NCI-H82 treated with DMSO at 0.1 percent for 48 hours (cell line): ENCODE measurements at regions not wholly inside any gene's neighbourhood (a gene's known extent, or its start where the extent isn't known, plus 50 kb on each side); places are given as distances from the start of the nearest gene placed in this dataset.
"Not testable (repeated sequence)": the region's sequence is repeated elsewhere in the genome, so short reads cannot be mapped to it uniquely, and the experiment has no call there.

Experiments used
- DNase-seq: peaks from one replicate; lab custom pipeline; 2025; ENCODE audit not compliant: unreplicated experiment; lab: John Stamatoyannopoulos, UW

DNA sequence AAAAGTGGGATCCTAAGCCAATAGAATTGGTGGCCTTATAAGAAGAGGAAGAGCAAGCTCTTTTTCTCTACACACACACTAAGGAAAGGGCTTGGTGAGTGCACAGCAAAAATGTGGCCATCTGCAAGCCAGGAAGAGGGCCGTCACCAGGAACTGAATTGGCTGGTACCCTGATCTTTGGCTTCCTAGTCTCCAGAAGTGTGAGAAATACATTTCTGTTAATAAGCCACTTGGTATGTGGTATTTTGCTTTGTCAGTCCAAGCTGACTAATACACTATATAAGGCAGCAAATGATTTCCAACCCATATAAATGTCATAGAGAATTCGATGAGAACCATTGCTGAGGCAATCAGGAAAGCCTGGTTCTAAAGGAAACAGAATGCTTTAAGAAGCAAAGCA is 816.3 kb upstream of the SEMA6D start:
- DNase-seq = no peak

- DNase-seq = no peak
Observed at GRCh38 chr15:46917721-46918252, 799.5 kb upstream of the SEMA6D start.

GRCh38 chr15:46918462-46919140 is 798.7 kb upstream of the SEMA6D start:
- DNase-seq = no peak

DNA sequence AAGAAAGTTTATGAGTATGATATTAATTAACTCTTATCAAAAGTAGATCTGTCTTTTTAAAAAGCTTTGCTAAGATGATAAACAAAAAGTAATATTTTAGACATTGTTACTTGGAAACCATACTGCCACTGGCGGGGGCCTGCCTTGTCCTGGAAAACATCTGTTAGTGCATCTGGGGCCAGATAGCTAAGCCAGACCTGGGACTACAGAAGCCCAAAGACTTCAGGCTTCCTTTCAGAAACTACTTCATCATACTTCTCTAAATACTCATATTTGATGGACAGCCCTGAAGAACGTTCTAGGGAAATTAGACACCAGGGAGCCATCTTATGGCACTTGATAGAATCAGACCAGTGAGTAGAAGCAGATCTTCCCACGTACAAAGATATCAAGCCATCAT is 795.4 kb upstream of the SEMA6D start:
- no peak for DNase-seq

GRCh38 chr15:46930426-46930825 is 786.9 kb upstream of the SEMA6D start:
- no peak for DNase-seq

GRCh38 chr15:46933332-46933731 is 784.0 kb upstream of the SEMA6D start:
- no peak for DNase-seq

- no peak for DNase-seq
Observed at GRCh38 chr15:46934851-46935250, 782.5 kb upstream of the SEMA6D start.

DNA sequence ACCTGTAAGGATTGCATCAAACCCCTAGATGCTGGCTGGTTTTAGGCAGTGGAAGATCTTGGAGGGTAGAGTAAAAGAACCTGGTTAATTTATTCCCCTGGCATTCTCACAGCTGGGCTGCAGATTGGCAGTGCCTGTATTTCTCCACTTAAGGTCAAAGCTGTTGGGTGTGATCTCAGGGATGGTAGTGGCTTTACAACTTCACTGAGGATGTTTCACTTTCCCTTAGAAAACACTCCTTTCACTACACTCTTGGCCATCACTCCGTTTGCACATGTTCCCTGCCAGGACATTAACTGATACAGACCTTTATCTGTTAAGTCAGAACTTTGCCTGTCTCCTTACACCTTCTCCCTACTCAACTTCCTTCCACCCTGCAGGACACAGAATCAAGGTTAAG is 779.1 kb upstream of the SEMA6D start:
- no peak for DNase-seq

- peak; percentile 29 for DNase-seq
Observed at GRCh38 chr15:46941241-46941640, 776.1 kb upstream of the SEMA6D start.

DNA sequence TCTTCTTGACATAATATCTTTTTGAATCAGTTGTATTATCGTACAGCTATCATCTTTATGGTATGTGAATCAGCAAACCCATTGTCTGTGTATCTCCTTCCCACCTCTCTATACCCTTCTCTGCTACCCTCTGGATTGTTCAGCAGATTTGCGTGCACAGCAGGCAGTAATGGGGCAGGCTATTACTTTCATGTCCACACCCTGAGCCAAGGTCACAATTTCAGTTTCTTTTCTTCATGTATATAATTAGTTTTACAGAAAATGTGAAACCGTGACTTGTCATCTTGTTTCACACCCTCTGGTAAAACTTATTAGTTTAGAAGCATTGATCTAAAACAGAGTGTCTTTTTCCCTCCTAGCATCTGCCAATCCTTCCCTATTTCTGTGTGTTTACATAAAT is 770.4 kb upstream of the SEMA6D start:
- no peak for DNase-seq

DNA sequence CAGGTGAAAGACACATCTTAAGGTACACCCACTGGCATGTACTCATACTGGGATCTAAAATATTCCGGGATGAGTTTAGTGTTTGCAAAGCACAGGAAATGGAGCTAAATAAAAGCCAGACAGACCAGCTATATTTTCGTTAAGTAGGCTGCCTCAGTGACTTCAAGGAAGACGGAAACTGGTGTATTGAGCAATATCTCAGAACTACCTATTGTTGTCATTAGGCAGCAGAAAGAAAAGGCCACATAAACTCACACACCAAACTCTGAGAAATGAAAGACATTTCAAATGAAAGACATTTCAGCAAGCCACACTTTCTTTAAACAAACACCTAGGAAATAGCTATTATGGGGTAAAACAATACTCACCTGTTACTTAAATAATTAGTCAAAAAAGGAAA is 761.7 kb upstream of the SEMA6D start:
- no peak for DNase-seq

DNA sequence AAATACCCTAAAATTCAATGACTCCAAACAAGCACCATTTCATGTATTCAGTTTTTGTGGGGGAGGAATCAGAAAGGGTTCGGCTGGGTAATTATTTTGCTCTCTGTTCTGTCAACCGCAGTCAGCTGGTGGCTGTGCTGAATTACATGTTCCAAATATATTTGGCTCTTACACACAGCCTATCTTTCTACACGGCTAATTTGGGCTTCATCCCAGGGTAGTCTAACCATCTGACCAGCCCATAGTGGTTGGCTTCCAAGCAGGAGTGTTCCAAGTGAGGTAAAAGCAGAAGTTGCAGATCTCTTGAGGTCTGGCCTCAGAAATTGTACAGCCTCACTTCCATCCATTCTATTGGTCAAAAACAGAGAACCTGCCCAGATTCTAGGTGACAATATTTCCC is 760.8 kb upstream of the SEMA6D start:
- DNase-seq = no peak

DNA sequence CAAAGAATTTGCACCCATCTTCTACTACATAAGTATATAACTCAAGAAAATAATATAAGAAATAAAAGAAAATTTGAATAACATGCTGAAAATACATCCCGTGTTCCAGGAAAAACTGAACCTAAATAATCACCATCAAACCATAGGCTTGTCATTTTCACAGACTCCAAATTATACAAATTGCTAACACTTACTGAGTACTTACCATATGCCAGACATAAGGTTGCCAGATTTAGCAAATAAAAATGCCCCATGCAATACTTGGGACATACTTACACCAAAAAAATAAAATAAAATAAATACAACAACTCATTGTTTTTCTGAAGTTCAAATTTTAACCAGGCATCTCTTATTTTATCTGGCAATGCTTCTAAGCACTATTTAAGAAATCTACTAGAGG is 760.4 kb upstream of the SEMA6D start:
- no peak for DNase-seq

DNA sequence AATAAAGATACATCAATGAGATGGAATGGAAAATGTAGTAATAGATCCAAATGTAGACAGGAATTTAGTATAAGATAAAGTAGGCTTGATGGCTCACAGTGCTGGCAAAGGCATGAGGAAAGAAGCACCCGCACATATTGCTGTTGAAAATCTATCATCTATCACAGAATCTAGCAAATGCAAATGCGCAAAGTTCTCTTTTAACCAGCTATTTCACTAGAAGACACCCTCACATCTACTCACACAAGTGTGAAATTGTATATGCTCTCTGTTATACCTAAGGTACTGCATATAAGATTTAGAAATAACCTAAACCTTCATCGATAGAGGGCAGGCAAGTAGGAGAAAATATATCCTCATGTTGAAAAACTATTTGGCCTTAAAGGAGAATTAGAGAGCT is 756.7 kb upstream of the SEMA6D start:
- no peak for DNase-seq

- DNase-seq = no peak
Observed at GRCh38 chr15:46961795-46962194, 755.5 kb upstream of the SEMA6D start.

DNA sequence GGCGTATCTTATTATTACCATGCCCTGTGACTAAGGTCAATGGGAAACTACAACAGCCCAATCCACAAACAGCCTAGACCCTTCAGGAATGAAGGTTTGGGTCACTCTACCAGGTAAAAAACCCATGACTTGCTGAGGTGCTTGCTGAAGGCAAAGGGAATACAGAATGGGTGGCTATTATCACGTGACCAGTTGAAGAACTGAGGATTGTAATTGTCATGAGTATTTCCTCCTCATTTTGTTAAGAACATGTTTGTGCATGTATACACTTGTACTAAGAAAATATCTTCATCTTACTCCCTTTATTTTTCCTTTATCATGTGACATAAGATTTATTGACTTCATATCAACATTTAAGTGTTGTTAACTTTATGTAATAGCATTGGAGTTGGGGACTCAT is 729.2 kb upstream of the SEMA6D start:
- not testable (repeated sequence) for DNase-seq

- no peak for DNase-seq
Observed at GRCh38 chr15:46996359-46996758, 720.9 kb upstream of the SEMA6D start.

- no peak for DNase-seq
Observed at GRCh38 chr15:46997501-46997900, 719.8 kb upstream of the SEMA6D start.

GRCh38 chr15:47003568-47003967 is 713.7 kb upstream of the SEMA6D start:
- DNase-seq = no peak

DNA sequence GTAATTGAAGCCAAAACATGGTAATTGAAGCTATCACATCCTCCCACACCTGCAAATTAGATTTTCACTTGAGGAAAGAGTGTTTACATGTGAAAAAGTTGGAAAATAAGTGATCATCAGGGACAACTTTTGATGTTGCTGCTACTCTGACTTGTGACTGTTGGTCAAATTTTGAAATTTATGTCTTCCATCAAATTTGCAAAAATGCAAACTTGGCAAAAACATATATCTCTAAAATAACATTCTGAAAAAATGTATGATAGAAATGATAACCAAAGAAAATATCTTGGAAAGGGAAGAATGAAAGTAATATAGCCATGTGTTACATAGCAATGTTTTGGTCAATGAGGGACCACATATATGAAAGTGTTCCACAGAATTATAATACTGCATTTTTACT is 703.9 kb upstream of the SEMA6D start:
- DNase-seq = no peak

DNA sequence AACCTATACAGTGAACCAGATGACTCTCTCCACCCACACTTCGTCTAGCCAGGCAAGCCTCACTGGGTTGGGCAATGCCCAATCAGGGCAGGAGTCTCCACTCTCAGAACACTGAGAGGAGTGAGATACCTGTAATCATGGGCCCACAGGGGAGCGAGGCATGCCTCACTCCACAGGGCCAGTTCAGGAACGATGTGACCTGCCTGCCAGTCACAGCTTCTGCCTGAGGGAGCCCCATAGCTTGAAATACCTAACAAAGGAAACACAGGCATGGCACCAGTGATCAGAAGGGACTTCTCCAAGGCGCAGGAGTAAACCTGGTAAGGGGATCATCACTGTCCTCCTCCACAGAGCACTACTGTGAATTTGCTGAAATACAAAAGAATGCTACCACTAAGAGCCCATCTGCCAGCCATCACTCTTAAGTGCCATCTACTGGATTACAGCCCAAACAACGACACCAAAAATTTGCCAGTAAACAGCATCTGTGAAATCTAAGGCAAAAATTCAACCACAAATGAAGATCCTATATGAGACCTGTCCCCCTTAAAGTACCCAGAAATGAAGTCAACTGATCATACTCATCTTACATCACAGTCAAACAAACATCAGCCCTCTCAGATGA is 689.9 kb upstream of the SEMA6D start:
- DNase-seq = peak; percentile 33

GRCh38 chr15:47035475-47036406 is 681.6 kb upstream of the SEMA6D start:
- no peak for DNase-seq
